HG02588 (cell line): ENCODE measurements at regions not wholly inside any gene's neighbourhood (a gene's known extent, or its start where the extent isn't known, plus 50 kb on each side); places are given as distances from the start of the nearest gene placed in this dataset.

ENCODE experiments used
- ATAC-seq: cut with Tn5 transposase; IDR thresholded peaks from one replicate; pipeline ENCODE4 v1.9.1; 2021; ENCODE audit warnings: mild to moderate bottlenecking, moderate library complexity; ENCODE audit not compliant: unreplicated experiment

DNA sequence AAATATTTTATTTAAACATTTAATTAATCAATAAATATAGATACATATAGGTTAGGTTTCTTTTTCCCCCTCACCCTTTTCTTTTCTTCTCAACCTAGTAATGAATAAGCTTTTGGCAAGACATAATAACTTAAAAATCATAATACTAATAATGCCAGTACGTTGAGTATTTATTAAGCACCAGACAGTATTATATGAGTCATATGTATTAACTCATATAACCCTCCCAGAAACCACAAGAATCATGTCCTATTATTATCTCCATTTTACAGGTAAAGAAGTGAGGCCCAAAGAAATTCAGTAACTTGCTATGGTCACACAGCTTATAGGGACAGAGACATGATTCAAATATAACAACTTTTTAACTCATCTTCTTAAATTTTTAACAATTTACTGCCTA is 834.5 kb upstream of the ADGRL2 start:
- no peak for ATAC-seq

DNA sequence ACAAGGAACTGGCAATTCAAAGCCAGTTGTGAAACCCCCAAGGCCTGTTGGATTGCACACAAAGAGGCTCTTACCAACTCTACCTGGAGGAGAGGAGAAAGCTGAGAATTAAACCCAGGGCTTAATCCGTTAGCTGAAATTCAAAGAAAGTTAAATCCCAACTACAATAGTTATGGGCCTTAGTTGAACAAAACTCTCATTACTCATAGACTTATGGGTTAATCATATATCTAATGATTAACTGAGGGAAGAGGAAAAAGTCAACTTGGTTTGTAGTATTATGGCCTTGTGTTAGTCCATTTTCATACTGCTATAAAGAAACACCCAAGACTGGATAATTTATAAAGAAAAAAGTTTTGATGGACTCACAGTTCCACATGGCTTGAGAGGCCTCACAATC is 838.2 kb upstream of the ADGRL2 start:
- no peak for ATAC-seq

DNA sequence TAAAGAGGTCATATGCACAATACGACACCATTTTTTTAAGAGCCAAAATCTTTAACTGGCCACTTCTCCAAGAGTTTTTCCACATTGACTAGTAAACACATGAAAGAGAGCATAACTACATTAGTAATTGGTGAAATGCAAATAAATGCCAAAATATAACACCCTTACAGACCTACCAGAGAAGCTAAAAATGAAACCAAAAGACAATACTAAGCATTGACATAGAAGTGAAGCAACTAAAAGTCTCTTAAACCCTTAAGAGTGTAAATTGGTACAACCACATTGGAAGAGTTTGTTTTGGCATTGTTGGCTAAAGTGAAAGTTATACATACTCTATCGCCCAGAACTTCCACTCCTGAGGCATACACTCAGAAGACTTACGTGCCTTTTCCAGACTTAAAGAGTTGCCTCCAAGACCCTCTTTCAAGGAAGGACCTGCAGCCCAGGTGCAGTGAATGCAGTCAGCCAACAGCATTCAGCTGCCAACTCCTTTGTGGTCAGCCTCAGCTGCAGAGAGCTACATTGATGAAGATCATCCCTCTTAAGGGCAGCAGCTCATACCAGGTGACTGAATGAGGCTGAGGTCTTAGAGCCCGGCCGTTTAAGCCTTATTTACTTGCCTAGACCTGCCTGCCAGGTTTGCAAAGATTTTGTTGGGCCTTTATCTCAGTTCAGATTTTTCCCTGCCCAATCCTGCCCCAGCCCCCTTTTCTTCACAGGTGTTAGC is 839.1 kb upstream of the ADGRL2 start:
- no peak for ATAC-seq

DNA sequence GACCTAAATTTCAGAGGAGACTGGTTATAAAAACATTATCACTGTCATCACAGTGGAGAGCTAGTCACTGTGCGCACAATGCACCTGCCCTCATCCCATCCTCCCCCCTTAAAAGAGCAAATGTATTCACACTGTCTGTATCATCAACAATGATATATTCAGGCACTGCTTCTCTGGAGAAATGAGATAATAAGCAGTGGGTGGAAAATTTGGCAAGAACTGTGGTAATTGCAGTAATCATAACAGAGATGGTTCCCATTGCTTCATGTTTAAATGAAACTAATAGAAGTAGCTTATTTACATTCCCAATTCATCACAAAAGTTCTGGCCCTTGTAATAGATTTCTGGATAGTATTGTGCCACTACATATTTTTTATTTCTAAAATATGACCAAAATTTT is 867.4 kb upstream of the ADGRL2 start:
- no peak for ATAC-seq

DNA sequence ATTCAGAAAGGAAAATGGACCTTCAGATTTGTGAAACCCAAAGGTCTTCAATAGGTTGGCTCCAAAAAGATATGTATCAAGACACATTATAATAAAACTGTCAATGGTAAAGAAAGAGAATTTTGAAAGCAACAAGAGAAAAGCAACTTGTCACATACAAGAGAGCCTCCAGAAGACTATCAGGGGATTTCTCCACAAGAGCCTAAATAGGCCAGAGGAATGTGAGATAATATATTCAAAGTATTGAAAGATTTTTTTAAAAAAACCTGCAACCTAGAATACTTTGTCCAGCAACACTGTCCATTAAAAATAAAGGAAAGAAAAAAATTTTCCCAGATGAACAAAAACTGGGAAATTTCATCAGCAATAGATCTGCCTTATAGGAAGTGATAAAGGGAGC is 869.6 kb upstream of the ADGRL2 start:
- ATAC-seq: no peak

DNA sequence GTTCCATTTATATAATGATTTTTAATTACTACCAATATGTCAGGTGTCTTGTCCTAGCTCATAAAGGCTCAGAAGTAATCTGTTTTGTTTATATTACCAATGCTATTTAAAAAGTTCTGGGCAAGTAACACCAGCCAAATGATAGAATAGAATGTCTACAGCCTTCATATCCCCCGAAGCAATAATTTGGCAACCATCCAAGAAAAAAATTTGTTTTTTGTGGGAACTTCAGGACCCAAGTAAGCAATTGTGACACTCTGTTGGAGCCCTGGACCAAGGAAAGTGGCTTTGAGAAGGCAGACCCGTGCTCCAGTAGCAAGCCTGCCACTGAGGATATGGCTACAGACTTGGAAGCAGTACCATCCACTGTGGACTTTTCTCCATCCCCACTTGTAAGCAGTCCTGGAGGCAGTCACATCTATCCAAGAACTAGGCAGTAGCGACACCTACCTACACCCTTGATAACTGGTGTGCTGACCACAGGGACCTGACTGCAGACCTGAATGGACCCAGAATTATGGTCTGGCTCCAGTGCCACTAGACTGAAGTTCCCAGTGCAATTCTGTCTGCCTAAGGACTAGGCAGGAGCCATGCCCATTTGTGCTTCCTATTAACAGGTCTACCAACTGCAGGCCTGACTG is 870.7 kb upstream of the ADGRL2 start:
- no peak for ATAC-seq

DNA sequence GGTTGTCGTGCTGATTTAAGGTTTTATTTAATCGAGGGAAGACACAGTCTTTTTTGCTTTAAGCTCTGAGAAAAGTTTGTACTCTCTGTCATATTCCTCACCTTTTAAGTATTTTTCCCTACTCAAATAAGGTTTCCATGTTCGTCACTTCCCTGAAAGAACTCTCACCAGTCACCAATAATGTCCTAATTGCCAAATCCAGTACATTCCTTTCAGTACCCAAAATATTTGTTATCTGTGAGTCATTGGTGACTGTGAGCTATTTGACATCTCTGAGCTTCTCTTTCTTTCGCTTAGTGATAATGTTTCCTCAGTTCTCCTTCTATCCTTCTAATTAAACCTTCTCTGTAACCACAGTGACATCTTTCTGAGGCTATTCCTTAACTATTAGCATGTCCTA is 874.2 kb upstream of the ADGRL2 start:
- ATAC-seq: no peak

DNA sequence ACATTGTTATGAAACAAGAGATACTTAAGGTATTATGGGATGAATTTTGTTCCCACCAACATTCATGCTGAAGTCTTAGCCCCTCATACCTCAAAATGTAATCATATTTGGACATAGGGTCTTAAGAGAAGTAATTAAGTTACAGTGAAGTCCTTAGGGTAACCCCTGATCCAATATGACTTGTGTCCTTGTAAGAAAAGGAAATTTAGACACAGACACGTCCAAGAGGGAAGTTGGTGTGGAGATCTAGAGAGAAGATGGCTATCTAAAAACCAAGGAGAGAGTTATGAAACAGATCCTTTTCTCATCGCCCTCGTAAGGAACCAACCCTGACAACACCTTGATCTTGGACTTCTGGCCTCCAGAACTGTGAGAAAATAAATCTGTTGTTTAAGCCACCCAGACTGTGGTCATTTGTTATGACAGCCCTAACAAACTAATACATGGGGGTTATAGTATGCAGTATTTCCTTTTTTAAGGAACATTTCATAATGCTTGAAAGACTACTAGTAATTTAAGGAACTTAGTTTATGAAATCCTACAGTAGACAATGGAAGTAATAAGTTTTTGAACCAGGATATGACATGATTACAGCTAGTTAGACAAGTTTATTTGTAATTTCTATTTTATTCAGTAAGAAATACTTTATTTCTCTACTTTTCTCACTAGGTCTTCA is 875.5 kb upstream of the ADGRL2 start:
- ATAC-seq: no peak

DNA sequence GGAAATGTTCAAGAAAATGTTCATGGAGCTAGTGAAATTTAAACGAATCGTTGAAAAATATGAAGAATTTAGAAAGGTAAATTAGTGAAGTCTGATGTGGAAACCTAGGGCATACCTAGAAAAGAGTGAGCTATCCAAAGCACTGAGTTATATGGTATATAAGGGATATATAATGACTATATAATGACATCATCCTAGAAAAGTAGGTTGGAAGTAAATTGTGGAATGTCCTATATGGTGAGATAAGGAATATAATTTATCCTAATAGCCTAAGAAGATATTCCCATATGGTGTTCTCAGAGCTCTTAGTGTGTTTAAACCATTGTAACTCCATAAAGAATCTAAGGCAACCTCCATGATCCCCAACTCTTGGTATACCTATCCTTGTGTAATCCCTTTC is 876.4 kb upstream of the ADGRL2 start:
- no peak for ATAC-seq

DNA sequence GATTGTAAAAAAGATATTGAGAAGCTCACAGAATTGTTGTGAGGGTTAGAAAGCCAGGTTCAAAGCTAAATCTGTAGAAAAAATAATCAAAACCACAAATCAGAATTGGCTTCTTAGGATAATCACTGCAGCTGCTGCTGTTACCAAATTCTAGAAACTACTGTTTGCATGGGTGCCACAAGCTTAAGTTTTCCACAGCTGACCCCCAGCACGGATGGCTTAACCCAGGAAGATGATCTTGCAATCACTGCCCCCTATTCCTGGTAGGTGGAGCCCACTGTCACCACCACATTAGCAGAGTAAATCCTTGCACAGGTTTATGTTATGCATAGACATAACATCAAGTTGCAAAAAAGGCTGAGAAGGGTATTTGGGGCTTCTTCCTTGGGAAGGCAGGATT is 877.8 kb upstream of the ADGRL2 start:
- ATAC-seq: no peak

DNA sequence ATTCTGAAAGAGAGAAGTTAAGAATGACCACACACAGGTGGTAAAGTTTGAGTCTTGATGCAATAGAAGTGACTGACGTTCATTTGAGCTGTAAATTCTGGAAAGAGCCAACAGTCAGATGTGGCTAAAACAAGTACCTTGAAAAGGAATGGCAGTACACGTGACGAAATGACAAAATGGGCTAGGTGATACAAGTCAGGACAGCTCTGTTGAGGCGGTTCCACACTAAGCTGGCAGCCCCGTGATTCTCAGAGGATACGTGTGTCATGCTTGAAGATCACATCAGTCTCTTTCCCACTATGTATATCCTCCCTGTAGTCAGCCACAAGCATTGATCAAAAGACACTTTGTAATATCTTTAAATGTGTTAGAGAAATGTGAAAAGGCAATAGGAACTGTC is 881.3 kb upstream of the ADGRL2 start:
- ATAC-seq: no peak

DNA sequence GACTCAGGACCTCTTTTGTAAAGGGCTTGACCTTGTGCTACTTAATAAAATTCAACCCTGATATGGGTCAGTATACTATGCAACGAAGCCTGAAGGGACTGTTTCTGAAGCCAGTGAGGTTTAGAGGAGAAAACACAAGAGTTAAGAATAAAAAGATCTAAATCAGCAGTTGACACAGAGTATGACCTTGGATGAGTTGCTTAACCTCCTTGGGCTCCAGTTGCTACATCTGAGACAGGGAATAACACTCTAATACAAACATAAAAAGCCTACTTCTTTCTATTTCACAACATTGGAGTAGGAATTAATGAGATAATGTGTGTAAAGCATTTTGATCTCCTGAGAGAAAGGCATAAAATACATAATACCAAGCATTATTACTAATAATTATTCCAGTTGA is 882.4 kb upstream of the ADGRL2 start:
- ATAC-seq: no peak

DNA sequence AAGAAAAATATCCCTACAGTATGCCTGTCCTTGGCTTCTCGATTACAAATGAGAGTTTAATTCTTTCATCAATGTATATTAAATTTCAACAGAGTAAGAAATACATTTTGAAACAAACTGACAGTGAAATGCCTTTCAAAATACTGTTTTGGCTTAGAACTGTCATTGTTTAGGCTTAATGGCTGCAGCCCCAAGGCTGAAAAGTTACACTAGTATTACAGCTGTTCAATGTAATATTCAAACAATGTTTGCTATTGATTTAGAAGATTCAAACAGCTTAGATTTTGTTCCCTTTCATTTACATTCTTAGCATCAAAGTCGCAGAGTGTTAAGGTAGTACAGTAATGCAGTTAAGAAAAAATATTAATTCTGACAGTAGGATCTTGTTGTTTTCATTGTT is 882.9 kb upstream of the ADGRL2 start:
- ATAC-seq: no peak

DNA sequence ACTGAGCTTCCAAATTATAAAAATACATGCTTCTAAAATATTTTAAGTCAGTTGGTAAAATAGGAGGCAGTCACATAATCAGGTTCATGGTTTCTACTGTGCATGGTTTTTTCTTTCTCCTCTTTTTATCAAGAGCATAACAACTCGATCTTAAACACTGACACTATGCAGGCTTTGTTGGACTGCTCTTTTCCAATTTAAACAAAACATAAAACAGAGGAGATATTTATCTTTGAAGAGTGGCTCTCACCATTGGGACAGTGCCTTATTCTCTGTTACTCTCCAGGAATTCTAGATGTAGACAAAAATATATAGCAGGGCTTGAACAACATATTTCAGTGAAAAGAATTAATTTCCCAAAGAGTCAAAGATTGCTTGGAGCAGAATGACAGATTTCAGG is 883.5 kb upstream of the ADGRL2 start:
- no peak for ATAC-seq

DNA sequence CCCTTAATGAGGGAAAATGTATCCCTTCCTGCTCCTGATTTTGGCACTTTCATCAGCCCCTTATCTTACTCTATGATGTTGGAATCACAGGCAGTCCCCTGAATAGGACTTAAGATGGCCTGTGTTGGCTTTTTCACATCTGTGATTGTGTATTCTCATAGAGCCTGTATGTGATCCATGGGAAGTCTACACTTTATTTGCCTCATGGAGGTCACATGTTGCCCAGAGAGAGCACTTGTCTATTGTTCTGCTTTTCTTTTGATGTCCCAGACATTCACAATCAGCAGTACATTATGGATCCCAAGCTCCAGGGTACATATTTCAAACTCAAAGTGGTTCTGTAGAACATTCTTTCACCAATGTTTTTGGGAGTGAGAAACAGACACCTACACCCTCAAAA is 885.2 kb upstream of the ADGRL2 start:
- no peak for ATAC-seq

DNA sequence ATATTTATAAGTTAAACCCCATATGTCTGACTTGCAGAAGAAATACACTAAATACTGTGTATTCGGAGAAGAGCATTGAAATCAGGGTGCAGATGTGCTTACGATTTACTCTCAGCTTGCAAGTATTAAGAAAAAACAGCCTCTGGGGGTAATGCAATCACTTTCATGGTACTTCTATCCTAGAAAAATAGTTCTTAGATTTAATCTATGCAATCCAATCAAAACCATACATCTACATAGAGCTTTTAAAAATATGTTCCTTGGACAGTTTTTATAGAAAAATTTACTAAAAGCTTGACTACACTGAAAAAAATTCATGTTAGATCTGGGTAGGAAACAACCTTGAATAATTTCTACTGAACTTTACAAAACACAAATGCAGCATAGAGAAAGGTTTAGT is 890.3 kb upstream of the ADGRL2 start:
- no peak for ATAC-seq

DNA sequence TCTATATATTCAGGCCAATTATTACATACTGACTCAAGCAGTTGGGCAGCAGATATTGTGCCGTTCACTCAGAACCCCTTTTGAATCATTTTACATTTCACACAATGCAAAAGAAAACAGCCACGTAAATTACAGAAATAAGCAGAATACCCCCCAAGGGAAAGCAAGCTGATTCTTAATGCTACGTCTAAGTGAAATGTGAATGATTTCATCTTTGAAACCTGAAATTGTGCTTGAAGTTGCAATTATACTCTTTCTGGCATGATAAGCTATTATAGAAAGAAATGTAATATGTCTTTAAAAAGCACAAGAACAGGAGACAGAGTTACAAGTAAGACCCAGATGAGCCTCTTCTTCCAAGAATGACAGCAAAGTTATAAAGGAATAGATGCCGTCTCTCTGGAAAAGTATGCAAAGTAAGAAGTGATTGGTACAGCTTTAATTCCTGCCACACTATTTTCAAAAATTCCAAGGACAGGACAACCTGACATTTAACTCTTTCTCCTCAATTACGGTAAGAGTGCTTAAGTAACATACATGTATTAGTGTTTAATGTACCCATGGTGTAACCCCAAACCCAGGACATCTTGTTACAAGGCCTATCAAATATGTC is 891.5 kb upstream of the ADGRL2 start:
- no peak for ATAC-seq

DNA sequence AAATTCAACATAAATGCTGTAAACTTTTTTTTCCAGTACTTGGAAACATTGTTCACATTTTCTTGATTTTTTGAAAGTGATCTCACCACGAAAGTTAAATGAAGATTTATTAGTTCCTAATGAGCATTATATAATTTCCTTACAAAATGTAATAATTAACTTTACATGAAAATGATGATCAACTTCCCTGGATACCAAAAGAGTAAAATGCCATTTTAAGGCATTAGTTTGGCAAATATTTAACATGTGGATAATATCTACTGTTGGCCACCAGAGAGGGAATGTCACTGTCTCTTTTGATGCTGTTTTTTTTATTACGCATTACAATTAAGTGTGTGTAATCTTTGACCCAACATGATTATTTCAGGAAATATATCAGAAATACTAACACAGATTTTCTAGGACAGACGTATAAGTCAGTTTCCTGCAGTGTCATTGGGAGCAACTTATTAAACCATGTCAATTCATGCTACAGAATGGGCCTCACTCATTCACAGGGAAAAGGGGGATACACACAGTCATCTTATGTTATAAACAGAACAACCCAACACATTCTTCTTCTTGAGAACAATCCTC is 903.9 kb upstream of the ADGRL2 start:
- no peak for ATAC-seq

DNA sequence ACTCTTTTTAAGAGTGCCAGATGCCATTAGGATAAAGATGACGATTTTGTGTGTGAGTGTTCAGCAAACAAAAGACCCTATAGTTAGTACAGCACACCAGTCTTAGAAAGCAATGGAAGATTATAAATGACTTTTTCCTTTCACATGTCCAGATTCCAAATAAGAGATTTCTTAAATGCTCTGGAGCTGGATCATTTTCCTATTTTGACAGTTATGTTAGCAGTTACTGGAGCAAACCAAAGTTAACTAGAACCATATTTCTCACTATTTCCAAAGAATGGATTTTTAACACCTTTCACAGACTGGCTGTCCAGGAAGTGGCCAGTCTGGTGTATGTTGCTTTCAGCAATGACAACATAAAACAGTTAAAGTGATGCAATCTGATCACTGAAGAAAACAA is 905.8 kb upstream of the ADGRL2 start:
- no peak for ATAC-seq

DNA sequence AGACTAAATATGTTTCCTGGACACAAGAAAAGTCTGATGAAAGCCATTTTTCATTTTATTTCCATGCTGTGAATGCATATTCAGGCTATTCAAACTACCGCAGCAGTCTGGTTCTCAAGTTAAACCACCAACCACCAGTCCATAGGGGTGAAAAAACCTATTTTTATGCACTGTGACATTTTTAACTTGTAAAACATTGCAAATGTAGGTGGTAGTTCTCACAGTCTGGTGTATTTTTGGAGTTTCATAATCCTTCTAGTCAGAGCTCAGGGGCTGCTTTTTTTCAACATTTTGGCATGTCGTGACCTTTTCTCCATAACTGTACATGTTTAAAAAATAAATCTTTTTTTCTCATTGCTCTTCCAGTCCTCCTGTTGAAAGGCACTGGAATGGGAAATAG is 907.6 kb upstream of the ADGRL2 start:
- peak; percentile 63 for ATAC-seq

DNA sequence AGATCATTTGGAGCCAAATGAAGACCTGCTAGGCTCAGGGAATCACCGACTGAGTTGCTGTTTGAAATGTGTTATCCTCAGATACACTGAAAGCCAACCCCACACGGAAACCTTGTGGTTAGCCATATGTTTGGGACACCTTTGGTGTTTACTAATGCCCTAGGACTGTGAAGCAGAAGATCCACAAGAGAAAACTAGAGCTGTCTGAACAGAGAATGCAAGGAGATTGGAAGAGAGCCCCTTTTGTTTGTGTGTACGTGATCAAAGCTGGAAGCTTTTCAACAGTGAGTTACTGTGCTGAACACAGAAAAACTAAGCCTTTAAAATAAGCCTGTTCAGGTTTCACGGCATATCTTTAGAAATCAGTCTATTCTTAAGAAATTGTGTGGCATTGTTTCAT is 908.2 kb upstream of the ADGRL2 start:
- ATAC-seq: no peak

DNA sequence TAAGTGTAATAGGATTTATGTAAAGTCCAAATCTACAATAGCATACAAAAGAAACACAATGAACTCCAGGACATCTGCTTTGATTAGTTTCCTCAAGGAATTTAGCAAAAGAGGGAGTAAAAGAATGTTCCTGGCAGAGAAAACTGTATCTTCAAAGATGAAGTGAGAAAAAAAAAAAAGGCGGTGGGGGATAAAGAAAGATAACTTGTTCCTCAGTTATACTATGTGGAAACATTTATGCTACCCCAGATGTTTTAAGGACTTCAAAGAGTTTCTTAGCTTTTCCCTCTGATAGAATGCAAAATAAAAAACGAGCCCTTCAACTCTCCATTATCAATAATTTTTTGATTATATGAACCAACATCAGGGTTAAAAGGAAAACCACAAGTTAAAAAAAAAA is 908.9 kb upstream of the ADGRL2 start:
- no peak for ATAC-seq
